Esophagus muscularis mucosa (tissue), 4 donors: ENCODE measurements at regions not wholly inside any gene's neighbourhood (a gene's known extent, or its start where the extent isn't known, plus 50 kb on each side); places are given as distances from the start of the nearest gene placed in this dataset.
"Not testable (repeated sequence)": the region's sequence is repeated elsewhere in the genome, so short reads cannot be mapped to it uniquely, and the experiment has no call there.

Source experiments
- DNase-seq: peaks from one replicate; pipeline ENCODE4 v3.0.0-alpha.2; 2017; ENCODE audit errors: extremely low spot score
- H3K27ac ChIP-seq, 4 donors: fragments of 200-600 bp; sonication (generic); replicated peaks in 1 of 4; 1 replicate in 3 of 4; 2 replicates in 1 of 4; pipeline ENCODE4 v1.5.1; 2016 to 2019; ENCODE audit warnings: mild to moderate bottlenecking in 1 of 4
- H3K27me3 ChIP-seq, 4 donors: fragments of 200-600 bp; sonication (generic); one replicate each; pipeline versions ENCODE4 v1.5.1 to v1.6.0; 2016 to 2019
- H3K36me3 ChIP-seq, 4 donors: fragments of 200-600 bp; sonication (generic); one replicate each; pipeline ENCODE4 v1.5.1; 2016 to 2019
- H3K4me1 ChIP-seq, 4 donors: fragments of 200-600 bp; sonication (generic); one replicate each; pipeline ENCODE4 v1.5.1; 2016 to 2019
- H3K4me3 ChIP-seq, 4 donors: fragments of 200-600 bp; sonication (generic); 1 replicate in 2 of 4; 2 replicates in 2 of 4; pipeline ENCODE4 v1.5.1; 2016 to 2019; ENCODE audit warnings: mild to moderate bottlenecking in 4 of 4, moderate library complexity in 1 of 4
- H3K9me3 ChIP-seq, 4 donors: fragments of 200-600 bp; sonication (generic); 1 replicate in 3 of 4; 2 replicates in 1 of 4; pipeline ENCODE4 v1.5.1; 2016 to 2019
- CTCF ChIP-seq, 3 experiments: fragments of 200-600 bp in 2 of 3; fragments of 450-650 bp in 1 of 3; sonication (generic) in 2 of 3; IDR thresholded peaks; one replicate each; pipeline ENCODE4 v1.5.1; 2017 to 2019; ENCODE audit warnings: antibody characterized with exemption in 3 of 3, mild to moderate bottlenecking in 2 of 3, moderate library complexity in 1 of 3
- EP300 ChIP-seq: sonication (generic); formaldehyde crosslinking; IDR thresholded peaks from one replicate; pipeline ENCODE4 v1.6.1; 2017; ENCODE audit warnings: antibody characterized with exemption
- POLR2A ChIP-seq: fragments of 450-650 bp; IDR thresholded peaks from one replicate; pipeline ENCODE4 v1.6.1; 2017; ENCODE audit warnings: antibody characterized with exemption, moderate library complexity, mild to moderate bottlenecking, low read depth
- POLR2AphosphoS5 ChIP-seq, 2 donors: sonication (generic); formaldehyde crosslinking; IDR thresholded peaks; one replicate each; pipeline ENCODE4 v1.6.1; 2017; ENCODE audit warnings: antibody characterized with exemption in 2 of 2
- WGBS: methylation state at CpG from one replicate; pipeline ENCODE4 v1.1.5; 2018; 5-methylcytosine and 5-hydroxymethylcytosine counted together
- intact Hi-C: fragments of 100-400 bp; cut with DNase I; formaldehyde crosslinking; loops from one replicate; pipeline ENCODE4 v1.15.1; 2023

- H3K27ac ChIP-seq = no peak overlapping the region
- H3K27me3 ChIP-seq = no peaks in the 10 kb centered on the region
- 88% methylated on average over 7 of the region's 7 CpGs for WGBS
- no peak overlapping the region for H3K4me3 ChIP-seq
- intact Hi-C loops = no loop called here
- H3K4me1 ChIP-seq = peaks cover 0 to 4% (median 0%) of the 10 kb centered on the region in 4 donors
- TF ChIP-seq CTCF (IDR thresholded peaks at IDR 0.05) (no peak), EP300 (no peak), POLR2AphosphoS5 (IDR thresholded peaks at IDR 0.05) (no peak), POLR2A (no peak)
- no peaks in the 10 kb centered on the region for H3K36me3 ChIP-seq
- H3K9me3 ChIP-seq = peaks cover 0 to 5% (median 0%) of the 10 kb centered on the region in 4 donors
- no peak for DNase-seq
Observed at GRCh38 chr5:152056931-152057330, 132.3 kb upstream of the GLRA1 start.

- peaks cover 0 to 19% (median 9%) of the 10 kb centered on the region in 4 donors for H3K9me3 ChIP-seq
- H3K36me3 ChIP-seq = no peaks in the 10 kb centered on the region
- no peak for TF ChIP-seq EP300
- TF ChIP-seq POLR2AphosphoS5 (IDR thresholded peaks at IDR 0.05) = no peak
- TF ChIP-seq POLR2A = no peak
- TF ChIP-seq CTCF (IDR thresholded peaks at IDR 0.05) = no peak
- H3K4me3 ChIP-seq = no peak overlapping the region
- intact Hi-C loops = no loop called here
- DNase-seq = no peak
- peaks cover 0 to 4% (median 0%) of the 10 kb centered on the region in 4 donors for H3K4me1 ChIP-seq
- H3K27me3 ChIP-seq = no peaks in the 10 kb centered on the region
- WGBS = 58% methylated on average over 3 of the region's 3 CpGs
- H3K27ac ChIP-seq = no peak overlapping the region
Observed at GRCh38 chr5:152052470-152052869, 127.8 kb upstream of the GLRA1 start.

- intact Hi-C loops = no loop called here
Observed at GRCh38 chr5:152051499-152052454, 127.1 kb upstream of the GLRA1 start.

GRCh38 chr5:152046361-152046760 lies 121.7 kb upstream of the GLRA1 start:
- H3K27ac ChIP-seq = no peak overlapping the region
- H3K27me3 ChIP-seq = no peaks in the 10 kb centered on the region
- no peaks in the 10 kb centered on the region for H3K36me3 ChIP-seq
- DNase-seq = no peak
- intact Hi-C loops = no loop called here
- H3K9me3 ChIP-seq = peaks cover 0 to 14% (median 5%) of the 10 kb centered on the region in 4 donors
- H3K4me1 ChIP-seq = no peaks in the 10 kb centered on the region
- no peak overlapping the region for H3K4me3 ChIP-seq
- 60% methylated on average over 4 of the region's 4 CpGs for WGBS
- TF ChIP-seq CTCF (IDR thresholded peaks at IDR 0.05) (no peak), EP300 (no peak), POLR2AphosphoS5 (IDR thresholded peaks at IDR 0.05) (no peak), POLR2A (no peak)

More at GRCh38 chr5:152051499-152052454, 127.1 kb upstream of the GLRA1 start:
- 45% methylated on average over 7 of the region's 10 CpGs for WGBS
- peaks cover 0 to 4% (median 0%) of the 10 kb centered on the region in 4 donors for H3K4me1 ChIP-seq
- no peaks in the 10 kb centered on the region for H3K27me3 ChIP-seq
- no peak overlapping the region for H3K4me3 ChIP-seq
- peaks cover 0 to 19% (median 10%) of the 10 kb centered on the region in 4 donors for H3K9me3 ChIP-seq
- no peaks in the 10 kb centered on the region for H3K36me3 ChIP-seq
- no peak for DNase-seq
- H3K27ac ChIP-seq = no peak overlapping the region
- TF ChIP-seq POLR2A = no peak
- TF ChIP-seq POLR2AphosphoS5 (IDR thresholded peaks at IDR 0.05) = no peak
- TF ChIP-seq EP300 = no peak
- TF ChIP-seq CTCF (IDR thresholded peaks at IDR 0.05) = no peak

- H3K9me3 ChIP-seq, DNase-seq, intact Hi-C loops, H3K27me3 ChIP-seq, H3K27ac ChIP-seq, H3K4me1 ChIP-seq, H3K4me3 ChIP-seq, H3K36me3 ChIP-seq: not testable (repeated sequence)
- WGBS = 100% methylated on average over 1 of the region's 2 CpGs
Observed at GRCh38 chr5:152038856-152039255, 114.2 kb upstream of the GLRA1 start.

- H3K27me3 ChIP-seq, H3K4me3 ChIP-seq, H3K36me3 ChIP-seq, H3K4me1 ChIP-seq, intact Hi-C loops, H3K27ac ChIP-seq, DNase-seq, H3K9me3 ChIP-seq: not testable (repeated sequence)
- WGBS = 63% methylated on average over 8 of the region's 9 CpGs
Observed at GRCh38 chr5:152026328-152027024, 101.8 kb upstream of the GLRA1 start.
